Mesendoderm (in vitro differentiated cells): ENCODE measurements at regions not wholly inside any gene's neighbourhood (a gene's known extent, or its start where the extent isn't known, plus 50 kb on each side); places are given as distances from the start of the nearest gene placed in this dataset.
A peak's percentile ranks its signal among the peaks of the same experiment; 100 is the strongest.

Source experiments
- DNase-seq: peaks from one replicate; pipeline ENCODE4 v3.0.0; 2013
- H2AK5ac ChIP-seq: 2 replicates; pipeline ENCODE4 v1.6.1; 2013; ENCODE audit warnings: low read length, inconsistent platforms
- H2BK120ac ChIP-seq: 2 replicates; pipeline ENCODE4 v1.6.1; 2013; ENCODE audit warnings: low read depth, mild to moderate bottlenecking, low read length, moderate library complexity, mixed read lengths
- H2BK15ac ChIP-seq: replicated peaks from 2 replicates; pipeline ENCODE4 v1.6.1; 2013; ENCODE audit warnings: low read depth, mild to moderate bottlenecking, moderate library complexity
- H2BK5ac ChIP-seq: 2 replicates; pipeline ENCODE4 v1.6.1; 2013; ENCODE audit warnings: low read length, inconsistent platforms
- H3K18ac ChIP-seq: 2 replicates; pipeline ENCODE4 v1.6.1; 2013; ENCODE audit warnings: mild to moderate bottlenecking, low read length, mixed read lengths
- H3K23ac ChIP-seq: one replicate; pipeline ENCODE4 v1.6.1; 2013; ENCODE audit warnings: low read length
- H3K27ac ChIP-seq: 2 replicates; pipeline ENCODE4 v1.5.1; 2013; ENCODE audit warnings: low read depth, mild to moderate bottlenecking, inconsistent platforms, low read length, moderate library complexity
- H3K27me3 ChIP-seq: 2 replicates; pipeline ENCODE4 v1.6.1; 2013; ENCODE audit warnings: low read length, control low read depth, mild to moderate bottlenecking, inconsistent platforms; ENCODE audit not compliant: insufficient read depth, poor library complexity
- H3K36me3 ChIP-seq: 2 replicates; pipeline ENCODE4 v1.6.1; 2013; ENCODE audit warnings: low read length, inconsistent platforms; ENCODE audit not compliant: control insufficient read depth, insufficient read depth
- H3K4ac ChIP-seq: one replicate; pipeline ENCODE4 v1.6.1; 2013; ENCODE audit warnings: low read depth, mild to moderate bottlenecking, low read length, moderate library complexity
- H3K4me1 ChIP-seq: 2 replicates; pipeline ENCODE4 v1.6.1; 2013; ENCODE audit warnings: low read depth, low read length, inconsistent platforms; ENCODE audit not compliant: control insufficient read depth
- H3K4me2 ChIP-seq: 2 replicates; pipeline ENCODE4 v1.6.1; 2013; ENCODE audit warnings: low read length
- H3K4me3 ChIP-seq: 2 replicates; pipeline ENCODE4 v1.5.1; 2013; ENCODE audit warnings: mild to moderate bottlenecking, low read length
- H3K56ac ChIP-seq: one replicate; pipeline ENCODE4 v1.6.1; 2013; ENCODE audit warnings: low read length
- H3K79me1 ChIP-seq: 2 replicates; pipeline ENCODE4 v1.6.1; 2013; ENCODE audit warnings: low read length, inconsistent platforms
- H3K79me2 ChIP-seq: 2 replicates; pipeline ENCODE4 v1.6.1; 2013; ENCODE audit warnings: mild to moderate bottlenecking, low read length; ENCODE audit not compliant: control insufficient read depth, insufficient read depth
- H3K9ac ChIP-seq: 2 replicates; pipeline ENCODE4 v1.6.1; 2013; ENCODE audit warnings: low read length, inconsistent platforms
- H4K5ac ChIP-seq: one replicate; pipeline ENCODE4 v1.6.1; 2013; ENCODE audit warnings: low read length
- H4K8ac ChIP-seq: one replicate; pipeline ENCODE4 v1.6.1; 2013; ENCODE audit warnings: low read depth, mild to moderate bottlenecking, control low read depth, low read length, moderate library complexity
- WGBS: extraction: QIAGEN DNeasy Blood & Tissue Kit; methylation state at CpG from one replicate; pipeline ENCODE4 v1.1.7; 2013; ENCODE audit warnings: low lambda C conversion rate, missing lambda C conversion rate; ENCODE audit not compliant: insufficient coverage; ENCODE audit errors: extremely low coverage; 5-methylcytosine and 5-hydroxymethylcytosine counted together

- Histone ChIP-seq H2BK5ac (no peak overlapping the region), H3K4ac (no peak overlapping the region), H3K4me2 (peak overlapping the region; percentile 61), H3K27ac (no peak overlapping the region), H3K9ac (peak overlapping the region; percentile 8), H2BK15ac (no peak overlapping the region), H3K18ac (no peak overlapping the region), H4K8ac (no peak overlapping the region), H2BK120ac (no peak overlapping the region), H2AK5ac (no peak overlapping the region), H3K79me2 (no peaks in the 10 kb centered on the region), H3K27me3 (no peaks in the 10 kb centered on the region), H3K23ac (no peak overlapping the region), H3K36me3 (no peaks in the 10 kb centered on the region), H4K5ac (no peak overlapping the region), H3K79me1 (no peaks in the 10 kb centered on the region), H3K4me1 (no peaks in the 10 kb centered on the region), H3K56ac (no peak overlapping the region), H3K4me3 (no peak overlapping the region)
- no CpG with 5 or more reads among the region's 30 CpGs for WGBS
- DNase-seq = peak; percentile 60
Observed at GRCh38 chr2:122660786-122661634, 905.6 kb downstream of the TSN start.

- Histone ChIP-seq H4K8ac (no peak overlapping the region), H3K4me3 (no peak overlapping the region), H3K56ac (no peak overlapping the region), H3K79me1 (no peaks in the 10 kb centered on the region), H3K4ac (no peak overlapping the region), H2BK15ac (no peak overlapping the region), H3K27ac (no peak overlapping the region), H3K27me3 (no peaks in the 10 kb centered on the region), H3K4me1 (no peaks in the 10 kb centered on the region), H2AK5ac (no peak overlapping the region), H3K4me2 (no peak overlapping the region), H2BK120ac (no peak overlapping the region), H4K5ac (no peak overlapping the region), H3K79me2 (no peaks in the 10 kb centered on the region), H3K18ac (no peak overlapping the region), H2BK5ac (no peak overlapping the region), H3K9ac (no peak overlapping the region), H3K36me3 (no peaks in the 10 kb centered on the region), H3K23ac (no peak overlapping the region)
- DNase-seq = no peak
- WGBS = no CpG with 5 or more reads among the region's 4 CpGs
Observed at GRCh38 chr2:122663620-122664019, 908.2 kb downstream of the TSN start.

- Histone ChIP-seq H3K4me1 (no peaks in the 10 kb centered on the region), H2AK5ac (no peak overlapping the region), H3K27ac (no peak overlapping the region), H3K23ac (no peak overlapping the region), H3K56ac (no peak overlapping the region), H3K4me2 (no peak overlapping the region), H3K9ac (no peak overlapping the region), H2BK5ac (no peak overlapping the region), H3K4me3 (no peak overlapping the region), H4K5ac (no peak overlapping the region), H3K79me2 (no peaks in the 10 kb centered on the region), H3K79me1 (no peaks in the 10 kb centered on the region), H3K4ac (no peak overlapping the region), H2BK120ac (no peak overlapping the region), H4K8ac (no peak overlapping the region), H2BK15ac (no peak overlapping the region), H3K18ac (no peak overlapping the region), H3K27me3 (no peaks in the 10 kb centered on the region), H3K36me3 (no peaks in the 10 kb centered on the region)
- WGBS = no CpG with 5 or more reads among the region's 2 CpGs
- no peak for DNase-seq
Observed at GRCh38 chr2:122669627-122670026, 914.2 kb downstream of the TSN start.

GRCh38 chr2:122670897-122671296, 915.4 kb downstream of the TSN start:
- Histone ChIP-seq H3K18ac (no peak overlapping the region), H2BK15ac (no peak overlapping the region), H3K79me2 (no peaks in the 10 kb centered on the region), H4K5ac (no peak overlapping the region), H3K4ac (no peak overlapping the region), H3K4me2 (no peak overlapping the region), H2BK5ac (no peak overlapping the region), H3K27me3 (no peaks in the 10 kb centered on the region), H3K4me3 (no peak overlapping the region), H3K56ac (no peak overlapping the region), H4K8ac (no peak overlapping the region), H3K36me3 (no peaks in the 10 kb centered on the region), H3K9ac (no peak overlapping the region), H3K23ac (no peak overlapping the region), H3K79me1 (no peaks in the 10 kb centered on the region), H3K27ac (no peak overlapping the region), H3K4me1 (no peaks in the 10 kb centered on the region), H2AK5ac (no peak overlapping the region), H2BK120ac (no peak overlapping the region)
- DNase-seq = no peak

GRCh38 chr2:122680662-122681061, 925.2 kb downstream of the TSN start:
- no CpG with 5 or more reads among the region's 4 CpGs for WGBS
- Histone ChIP-seq H3K79me1 (no peaks in the 10 kb centered on the region), H3K27ac (no peak overlapping the region), H2BK15ac (no peak overlapping the region), H3K56ac (no peak overlapping the region), H3K4me3 (no peak overlapping the region), H2BK5ac (no peak overlapping the region), H2BK120ac (no peak overlapping the region), H3K4me2 (no peak overlapping the region), H3K4ac (no peak overlapping the region), H4K8ac (no peak overlapping the region), H2AK5ac (no peak overlapping the region), H3K79me2 (no peaks in the 10 kb centered on the region), H4K5ac (no peak overlapping the region), H3K18ac (no peak overlapping the region), H3K36me3 (no peaks in the 10 kb centered on the region), H3K23ac (no peak overlapping the region), H3K27me3 (no peaks in the 10 kb centered on the region), H3K9ac (no peak overlapping the region), H3K4me1 (no peaks in the 10 kb centered on the region)
- DNase-seq = no peak

- no peaks in the 10 kb centered on the region for H3K36me3 ChIP-seq
- no peak overlapping the region for H3K56ac ChIP-seq
- no peak overlapping the region for H3K18ac ChIP-seq
- no peak overlapping the region for H3K9ac ChIP-seq
- H4K8ac ChIP-seq = no peak overlapping the region
- no peaks in the 10 kb centered on the region for H3K27me3 ChIP-seq
- H3K27ac ChIP-seq = no peak overlapping the region
- H3K79me1 ChIP-seq = no peaks in the 10 kb centered on the region
- no peak overlapping the region for H4K5ac ChIP-seq
- H3K4ac ChIP-seq = no peak overlapping the region
- no peak overlapping the region for H3K4me2 ChIP-seq
- no peak overlapping the region for H2AK5ac ChIP-seq
- no peaks in the 10 kb centered on the region for H3K4me1 ChIP-seq
- H2BK5ac ChIP-seq = no peak overlapping the region
- H3K79me2 ChIP-seq = no peaks in the 10 kb centered on the region
- H2BK120ac ChIP-seq = no peak overlapping the region
- no CpG with 5 or more reads among the region's 1 CpG for WGBS
- no peak overlapping the region for H3K4me3 ChIP-seq
- no peak overlapping the region for H2BK15ac ChIP-seq
- DNase-seq = no peak
- no peak overlapping the region for H3K23ac ChIP-seq
Observed at GRCh38 chr2:122681626-122682025, 926.2 kb downstream of the TSN start.
